OCI-LY7 (cell line): ENCODE measurements at regions not wholly inside any gene's neighbourhood (a gene's known extent, or its start where the extent isn't known, plus 50 kb on each side); places are given as distances from the start of the nearest gene placed in this dataset.

Experiments used
- EZH2phosphoT487 ChIP-seq: fragments of 200-600 bp; sonication (generic); IDR thresholded peaks from 2 replicates; pipeline ENCODE4 v1.6.1; 2018; ENCODE audit warnings: low read depth, borderline replicate concordance, mild to moderate bottlenecking, mixed run types, antibody characterized with exemption, low read length, moderate library complexity, mixed read lengths
- TF ChIP-seq, protein P1 (sequence below): fragments of 200-600 bp; sonication (generic); conservative IDR thresholded peaks from 2 replicates; pipeline ENCODE4 v1.5.1; 2014; ENCODE audit warnings: mild to moderate bottlenecking, antibody characterized with exemption, low read length, moderate library complexity, mixed read lengths

DNA sequence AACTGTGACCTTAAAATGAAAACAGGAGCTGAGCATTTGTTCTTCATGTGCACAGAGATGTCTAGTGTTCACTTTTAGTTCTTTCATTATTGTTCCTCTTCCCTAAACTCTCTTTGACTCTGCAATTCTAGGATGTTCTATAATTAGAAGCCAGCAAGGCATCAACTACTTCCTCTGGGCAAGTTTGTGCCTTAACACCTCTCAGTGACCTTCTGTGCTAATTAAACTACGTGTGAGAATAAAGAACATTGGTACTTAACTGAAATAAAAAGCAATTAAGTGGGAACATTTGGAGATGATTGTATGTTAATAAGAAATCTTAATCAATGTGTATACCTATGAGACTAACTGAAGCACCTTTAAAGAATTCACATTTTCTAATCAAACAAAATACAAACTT, 242.8 kb downstream of the RASEF start:
- TF ChIP-seq, protein P1, sequence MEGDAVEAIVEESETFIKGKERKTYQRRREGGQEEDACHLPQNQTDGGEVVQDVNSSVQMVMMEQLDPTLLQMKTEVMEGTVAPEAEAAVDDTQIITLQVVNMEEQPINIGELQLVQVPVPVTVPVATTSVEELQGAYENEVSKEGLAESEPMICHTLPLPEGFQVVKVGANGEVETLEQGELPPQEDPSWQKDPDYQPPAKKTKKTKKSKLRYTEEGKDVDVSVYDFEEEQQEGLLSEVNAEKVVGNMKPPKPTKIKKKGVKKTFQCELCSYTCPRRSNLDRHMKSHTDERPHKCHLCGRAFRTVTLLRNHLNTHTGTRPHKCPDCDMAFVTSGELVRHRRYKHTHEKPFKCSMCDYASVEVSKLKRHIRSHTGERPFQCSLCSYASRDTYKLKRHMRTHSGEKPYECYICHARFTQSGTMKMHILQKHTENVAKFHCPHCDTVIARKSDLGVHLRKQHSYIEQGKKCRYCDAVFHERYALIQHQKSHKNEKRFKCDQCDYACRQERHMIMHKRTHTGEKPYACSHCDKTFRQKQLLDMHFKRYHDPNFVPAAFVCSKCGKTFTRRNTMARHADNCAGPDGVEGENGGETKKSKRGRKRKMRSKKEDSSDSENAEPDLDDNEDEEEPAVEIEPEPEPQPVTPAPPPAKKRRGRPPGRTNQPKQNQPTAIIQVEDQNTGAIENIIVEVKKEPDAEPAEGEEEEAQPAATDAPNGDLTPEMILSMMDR = no peak
- no peak for TF ChIP-seq EZH2phosphoT487
